ENCODE measurements at regions not wholly inside any gene's neighbourhood (a gene's known extent, or its start where the extent isn't known, plus 50 kb on each side); places are given as distances from the start of the nearest gene placed in this dataset.

DNA sequence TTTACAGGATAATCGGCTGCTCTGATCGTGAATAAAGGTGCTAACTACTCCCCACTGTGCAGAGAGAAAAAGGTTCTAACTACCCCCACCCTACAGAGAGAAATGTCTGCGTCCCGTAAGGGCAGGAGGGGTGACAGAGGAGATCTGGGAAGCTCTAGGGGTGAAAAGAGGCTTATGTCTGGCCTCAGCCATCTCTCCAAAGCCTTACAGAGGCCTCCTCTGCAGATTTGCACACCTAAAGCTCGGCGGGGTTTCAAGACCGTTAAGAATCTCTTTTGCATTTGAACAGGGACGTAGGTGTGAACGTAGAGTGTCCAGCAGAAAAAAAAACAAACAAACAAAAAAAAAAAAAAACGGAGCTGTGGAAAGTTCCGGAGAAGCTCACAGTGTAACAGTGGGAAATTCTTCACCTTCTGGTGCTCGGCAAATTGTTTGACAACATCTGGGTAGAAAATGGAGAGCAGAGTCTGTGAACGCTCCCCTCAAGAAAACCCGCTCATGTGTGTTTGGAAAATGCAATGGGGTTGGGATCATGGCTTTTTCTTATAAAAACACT is 161.0 kb downstream of the SHOX start:
- in situ Hi-C loops (cut with HindIII; ENCODE audit: low sequenced_read_pairs), result no loop called here

GRCh38 chrX:790783-791360 is 160.3 kb downstream of the SHOX start:
- TF ChIP-seq CTCF (IDR thresholded peaks at IDR 0.05; ENCODE audit: low read depth, low read length), result no peak
- DNase-seq (ENCODE audit: low read depth, low spot score), result no peak
- H3K4me3 ChIP-seq (ENCODE audit: low read depth, low read length), result no peak overlapping the region
- in situ Hi-C loops (cut with HindIII; ENCODE audit: low sequenced_read_pairs), result no loop called here

More for the DNA sequence above, 161.0 kb downstream of the SHOX start:
- TF ChIP-seq CTCF (IDR thresholded peaks at IDR 0.05; ENCODE audit: low read depth, low read length), result no peak
- H3K4me3 ChIP-seq (ENCODE audit: low read depth, low read length), result no peak overlapping the region
- DNase-seq (ENCODE audit: low read depth, low spot score), result no peak

DNA sequence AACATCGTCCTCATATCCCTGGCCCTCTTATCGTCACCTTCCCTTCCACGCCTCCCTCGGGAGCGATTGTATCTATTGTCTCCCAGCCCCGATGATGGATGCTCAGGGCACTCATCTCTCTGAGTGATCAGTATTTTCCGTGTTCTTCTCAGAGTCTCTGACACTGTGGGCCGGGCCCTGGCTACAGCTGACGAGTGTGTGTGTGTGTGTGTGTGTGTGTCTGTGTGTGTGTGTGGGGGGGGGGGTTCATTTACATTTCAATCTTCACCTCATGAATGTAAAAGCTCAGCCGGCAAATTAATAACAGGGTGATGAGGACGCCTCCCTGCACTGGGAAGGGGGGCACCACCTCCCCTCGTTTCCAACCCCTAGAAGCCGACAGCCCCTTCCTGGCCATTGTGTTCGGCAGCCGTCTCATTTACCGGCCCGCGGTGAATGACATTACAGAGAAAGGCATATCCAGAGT is 159.5 kb downstream of the SHOX start:
- in situ Hi-C loops (cut with HindIII; ENCODE audit: low sequenced_read_pairs), result no loop called here
- no peak for DNase-seq (ENCODE audit: low read depth, low spot score)
- no peak for TF ChIP-seq CTCF (IDR thresholded peaks at IDR 0.05; ENCODE audit: low read depth, low read length)
- H3K4me3 ChIP-seq (ENCODE audit: low read depth, low read length), result no peak overlapping the region

GRCh38 chrX:789096-789495 is 158.5 kb downstream of the SHOX start:
- no peak for TF ChIP-seq CTCF (IDR thresholded peaks at IDR 0.05; ENCODE audit: low read depth, low read length)
- no peak for DNase-seq (ENCODE audit: low read depth, low spot score)
- in situ Hi-C loops (cut with HindIII; ENCODE audit: low sequenced_read_pairs), result no loop called here
- H3K4me3 ChIP-seq (ENCODE audit: low read depth, low read length), result no peak overlapping the region

DNA sequence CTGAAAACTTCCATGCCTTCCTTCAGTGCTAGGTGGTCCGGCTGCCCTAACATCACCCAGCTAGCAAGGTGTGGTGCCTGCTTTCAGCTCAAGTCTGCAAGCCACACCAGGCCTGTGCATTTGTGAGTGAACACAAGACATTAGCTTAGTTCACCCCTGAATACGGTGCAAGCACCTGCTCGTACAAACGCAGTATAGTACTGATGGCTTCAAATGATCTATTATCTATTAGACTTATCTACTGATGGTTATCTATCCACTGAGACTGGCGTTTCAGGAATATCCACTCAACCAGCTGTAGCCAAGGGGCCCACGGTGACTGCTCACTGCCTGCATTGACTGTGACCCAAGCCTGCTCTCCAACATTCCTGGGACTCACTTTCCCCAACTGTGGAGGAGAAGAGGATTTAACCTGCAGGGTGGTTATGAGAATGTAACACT is 155.9 kb downstream of the SHOX start:
- in situ Hi-C loops (cut with HindIII; ENCODE audit: low sequenced_read_pairs), result no loop called here
- TF ChIP-seq CTCF (IDR thresholded peaks at IDR 0.05; ENCODE audit: low read depth, low read length), result no peak
- H3K4me3 ChIP-seq (ENCODE audit: low read depth, low read length), result no peak overlapping the region
- DNase-seq (ENCODE audit: low read depth, low spot score), result no peak

DNA sequence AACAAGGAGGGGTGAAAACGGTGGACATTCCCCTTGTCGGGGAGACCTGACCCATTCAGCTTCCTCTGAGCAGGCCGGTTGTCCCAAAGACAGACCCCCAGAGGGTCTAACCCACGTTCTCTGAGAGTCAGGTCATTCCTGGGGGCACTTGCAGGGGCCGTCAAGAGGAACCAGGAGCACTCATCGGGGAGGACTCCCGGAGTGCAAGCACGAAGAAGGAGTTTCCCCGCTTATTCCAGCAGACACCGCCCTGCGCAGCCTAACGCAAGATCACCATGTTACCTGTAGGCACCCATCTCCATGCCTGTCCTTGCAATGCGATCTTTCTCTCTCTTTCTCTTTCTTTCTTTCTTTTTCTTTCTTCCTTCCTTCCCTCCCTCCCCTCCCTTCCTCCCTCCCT is 154.2 kb downstream of the SHOX start:
- H3K4me3 ChIP-seq (ENCODE audit: low read depth, low read length), result no peak overlapping the region
- in situ Hi-C loops (cut with HindIII; ENCODE audit: low sequenced_read_pairs), result no loop called here
- no peak for TF ChIP-seq CTCF (IDR thresholded peaks at IDR 0.05; ENCODE audit: low read depth, low read length)
- no peak for DNase-seq (ENCODE audit: low read depth, low spot score)

Measured in astrocyte of the spinal cord (primary cell).